Smooth muscle cell (in vitro differentiated cells): ENCODE measurements at regions not wholly inside any gene's neighbourhood (a gene's known extent, or its start where the extent isn't known, plus 50 kb on each side); places are given as distances from the start of the nearest gene placed in this dataset.

Experiments used
- DNase-seq: peaks from one replicate; lab custom pipeline; 2025; ENCODE audit not compliant: unreplicated experiment; lab: John Stamatoyannopoulos, UW
- H2AFZ ChIP-seq: fragments of 200-600 bp; sonication (generic); 2 replicates; pipeline ENCODE4 v1.6.0; 2016; ENCODE audit warnings: antibody characterized with exemption, low read depth, mild to moderate bottlenecking
- H3F3A ChIP-seq: fragments of 200-600 bp; sonication (generic); 2 replicates; pipeline ENCODE4 v1.6.0; 2017; ENCODE audit warnings: antibody characterized with exemption, low read depth
- H3K27ac ChIP-seq: fragments of 200-600 bp; sonication (generic); 2 replicates; pipeline ENCODE4 v1.5.1; 2016; ENCODE audit warnings: low read depth, mild to moderate bottlenecking
- H3K27me3 ChIP-seq: fragments of 200-600 bp; sonication (generic); 2 replicates; pipeline ENCODE4 v1.6.1; 2016; ENCODE audit warnings: low read depth, mild to moderate bottlenecking
- H3K36me3 ChIP-seq: fragments of 200-600 bp; sonication (generic); 2 replicates; pipeline ENCODE4 v1.5.1; 2016; ENCODE audit warnings: low read depth
- H3K4me1 ChIP-seq: fragments of 200-600 bp; sonication (generic); 2 replicates; pipeline ENCODE4 v1.5.1; 2016; ENCODE audit warnings: low read depth
- H3K4me2 ChIP-seq: fragments of 200-600 bp; sonication (generic); 2 replicates; pipeline ENCODE4 v1.6.0; 2016; ENCODE audit warnings: mild to moderate bottlenecking
- H3K4me3 ChIP-seq: fragments of 200-600 bp; sonication (generic); 2 replicates; pipeline ENCODE4 v1.5.1; 2016; ENCODE audit warnings: mild to moderate bottlenecking
- H3K79me2 ChIP-seq: fragments of 200-600 bp; sonication (generic); 2 replicates; pipeline ENCODE4 v1.6.0; 2016; ENCODE audit warnings: low read depth, mild to moderate bottlenecking
- H3K9ac ChIP-seq: fragments of 200-600 bp; sonication (generic); 2 replicates; pipeline ENCODE4 v1.6.0; 2016; ENCODE audit warnings: low read depth
- H3K9me3 ChIP-seq: fragments of 200-600 bp; sonication (generic); replicated peaks from 2 replicates; pipeline ENCODE4 v1.5.1; 2016; ENCODE audit warnings: low read depth
- H4K20me1 ChIP-seq: fragments of 200-600 bp; sonication (generic); 2 replicates; pipeline ENCODE4 v1.6.0; 2016; ENCODE audit warnings: low read depth
- CTCF ChIP-seq: fragments of 200-600 bp; sonication (generic); IDR thresholded peaks from 2 replicates; pipeline ENCODE4 v1.5.1; 2017; ENCODE audit warnings: borderline replicate concordance, mild to moderate bottlenecking, antibody characterized with exemption; ENCODE audit not compliant: insufficient read depth, poor library complexity, severe bottlenecking
- WGBS: methylation state at CpG from one replicate; pipeline ENCODE4 v1.1.7; 2016; ENCODE audit warnings: low lambda C conversion rate; 5-methylcytosine and 5-hydroxymethylcytosine counted together

GRCh38 chr6:18795726-18796125 is 408.6 kb downstream of the RNF144B start:
- no peaks in the 10 kb centered on the region for H4K20me1 ChIP-seq
- no peaks in the 10 kb centered on the region for H3K36me3 ChIP-seq
- no peak overlapping the region for H3K4me2 ChIP-seq
- no peak for DNase-seq
- no peak overlapping the region for H3K4me3 ChIP-seq
- no peak overlapping the region for H3K27ac ChIP-seq
- WGBS: 86% methylated on average over 5 of the region's 5 CpGs
- no peaks in the 10 kb centered on the region for H3K9me3 ChIP-seq
- TF ChIP-seq CTCF: no peak
- no peak overlapping the region for H3K9ac ChIP-seq
- no peaks in the 10 kb centered on the region for H3K27me3 ChIP-seq
- H3K79me2 ChIP-seq: no peaks in the 10 kb centered on the region
- H3F3A ChIP-seq: no peaks in the 10 kb centered on the region
- no peak overlapping the region for H2AFZ ChIP-seq
- H3K4me1 ChIP-seq: no peaks in the 10 kb centered on the region

- Histone ChIP-seq H4K20me1 (no peaks in the 10 kb centered on the region), H3K9ac (no peak overlapping the region), H3K4me3 (no peak overlapping the region), H3F3A (no peaks in the 10 kb centered on the region), H3K27me3 (no peaks in the 10 kb centered on the region), H3K4me1 (no peaks in the 10 kb centered on the region), H3K4me2 (no peak overlapping the region), H3K27ac (no peak overlapping the region), H3K36me3 (no peaks in the 10 kb centered on the region), H2AFZ (no peak overlapping the region), H3K9me3 (peaks cover 8% of the 10 kb centered on the region), H3K79me2 (no peaks in the 10 kb centered on the region)
- no peak for TF ChIP-seq CTCF
- no peak for DNase-seq
- 74% methylated on average over 3 of the region's 3 CpGs for WGBS
Observed at GRCh38 chr6:18820725-18821124, 433.6 kb downstream of the RNF144B start.

GRCh38 chr6:18823782-18824386 is 436.7 kb downstream of the RNF144B start:
- Histone ChIP-seq H3K36me3 (no peaks in the 10 kb centered on the region), H3K4me1 (no peaks in the 10 kb centered on the region), H3K27me3 (no peaks in the 10 kb centered on the region), H3K9me3 (peaks cover 8% of the 10 kb centered on the region), H3K4me3 (no peak overlapping the region), H3F3A (no peaks in the 10 kb centered on the region), H3K27ac (no peak overlapping the region), H4K20me1 (no peaks in the 10 kb centered on the region), H3K79me2 (no peaks in the 10 kb centered on the region), H3K4me2 (no peak overlapping the region), H2AFZ (no peak overlapping the region), H3K9ac (no peak overlapping the region)
- TF ChIP-seq CTCF: peak; percentile 67
- 53% methylated on average over 5 of the region's 5 CpGs for WGBS
- no peak for DNase-seq

GRCh38 chr6:18829272-18829870 is 442.2 kb downstream of the RNF144B start:
- no peaks in the 10 kb centered on the region for H3F3A ChIP-seq
- H3K9me3 ChIP-seq: no peaks in the 10 kb centered on the region
- H3K79me2 ChIP-seq: no peaks in the 10 kb centered on the region
- no peak overlapping the region for H3K4me2 ChIP-seq
- 77% methylated on average over 1 of the region's 1 CpG for WGBS
- no peaks in the 10 kb centered on the region for H3K4me1 ChIP-seq
- no peaks in the 10 kb centered on the region for H4K20me1 ChIP-seq
- no peak overlapping the region for H3K27ac ChIP-seq
- no peak overlapping the region for H3K9ac ChIP-seq
- H3K27me3 ChIP-seq: no peaks in the 10 kb centered on the region
- no peak overlapping the region for H3K4me3 ChIP-seq
- no peak for DNase-seq
- H2AFZ ChIP-seq: no peak overlapping the region
- no peaks in the 10 kb centered on the region for H3K36me3 ChIP-seq
- no peak for TF ChIP-seq CTCF
